ENCODE measurements at regions not wholly inside any gene's neighbourhood (a gene's known extent, or its start where the extent isn't known, plus 50 kb on each side); places are given as distances from the start of the nearest gene placed in this dataset. TPM values are rescaled to one million over a fixed set of nuclear protein-coding genes. Genes with fewer than 3 reads are reported as not detected.
"Not testable (repeated sequence)": the region's sequence is repeated elsewhere in the genome, so short reads cannot be mapped to it uniquely, and the experiment has no call there.

DNA sequence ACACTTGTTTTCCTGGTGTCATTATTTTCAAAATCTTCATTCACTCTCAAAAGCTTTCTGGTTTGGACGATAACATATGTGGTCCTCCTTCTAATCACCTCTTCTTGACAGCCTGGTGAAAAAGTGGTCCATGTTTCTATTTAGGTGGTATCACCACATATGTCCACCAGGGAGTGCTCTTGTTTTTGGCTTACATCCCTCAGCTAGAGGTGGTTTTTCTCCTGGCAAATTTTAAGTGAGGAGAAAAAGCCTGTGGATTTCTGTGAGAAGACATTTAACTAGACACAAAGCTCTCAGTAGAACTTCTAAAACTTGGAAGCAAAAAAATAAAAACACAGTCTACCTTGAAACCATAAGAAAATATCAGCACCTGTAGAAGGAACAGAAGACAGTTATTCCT is 58.0 kb upstream of the FRMPD4 start:
- no peaks in the 10 kb centered on the region for H3K4me1 ChIP-seq (ENCODE audit: control insufficient read depth, extremely low read depth, insufficient read depth, low read length)
- no peaks in the 10 kb centered on the region for H3K36me3 ChIP-seq (ENCODE audit: control insufficient read depth in 2 of 2, extremely low read depth in 1 of 2, insufficient read depth in 2 of 2, low read length in 2 of 2)
- H3K9me3 ChIP-seq (replicated peaks; ENCODE audit: control insufficient read depth, insufficient read depth, low read length) = no peaks in the 10 kb centered on the region
- no peaks in the 10 kb centered on the region for H3K27me3 ChIP-seq (ENCODE audit: control insufficient read depth in 2 of 2, insufficient read depth in 2 of 2, low read length in 2 of 2)
- H3K79me2 ChIP-seq (ENCODE audit: control insufficient read depth, insufficient read depth, low read length) = no peaks in the 10 kb centered on the region
- POLR2A ChIA-PET = no interaction called here
- no peaks in the 10 kb centered on the region for H3K9me1 ChIP-seq (replicated peaks; ENCODE audit: control insufficient read depth, extremely low read depth, insufficient read depth, low read length)
- peak; percentile 83 for FAIRE-seq
- H3K27ac ChIP-seq (ENCODE audit: insufficient read depth, low read depth, low read length) = no peak overlapping the region
- intact Hi-C loops (cut with micrococcal nuclease) = loop anchor here (1.0 to 2.0 kb wide), 4 partner anchors 367 to 690 kb away; no protein-coding TSS in a partner anchor
- H4K20me1 ChIP-seq (replicated peaks; ENCODE audit: control insufficient read depth, extremely low read depth, insufficient read depth, low read length) = no peaks in the 10 kb centered on the region
- no peak overlapping the region for H3K9ac ChIP-seq (replicated peaks; ENCODE audit: extremely low read depth, insufficient read depth, low read length)
- no TSS peak for BruUV-seq (replicated peaks)
- no peak overlapping the region for H3K4me2 ChIP-seq (ENCODE audit: insufficient read depth, low read length)
- no peak overlapping the region for H2AFZ ChIP-seq (ENCODE audit: low read depth, low read length)
- no peak overlapping the region for H3K4me3 ChIP-seq (replicated peaks in 1 of 3; ENCODE audit: insufficient read depth in 1 of 3, low read depth in 1 of 3, low read length in 3 of 3)
- CTCF ChIA-PET = interaction anchor here (0.8 to 2.2 kb wide), 8 partner anchors 136 to 691 kb away, joined by 3 to 49 read pairs (median 6); no protein-coding TSS in a partner anchor
- TF ChIP-seq EZH2 (IDR thresholded peaks at IDR 0.05; ENCODE audit: borderline replicate concordance, low read depth, low read length, severe bottlenecking) = no peak
- TF ChIP-seq, protein P1, sequence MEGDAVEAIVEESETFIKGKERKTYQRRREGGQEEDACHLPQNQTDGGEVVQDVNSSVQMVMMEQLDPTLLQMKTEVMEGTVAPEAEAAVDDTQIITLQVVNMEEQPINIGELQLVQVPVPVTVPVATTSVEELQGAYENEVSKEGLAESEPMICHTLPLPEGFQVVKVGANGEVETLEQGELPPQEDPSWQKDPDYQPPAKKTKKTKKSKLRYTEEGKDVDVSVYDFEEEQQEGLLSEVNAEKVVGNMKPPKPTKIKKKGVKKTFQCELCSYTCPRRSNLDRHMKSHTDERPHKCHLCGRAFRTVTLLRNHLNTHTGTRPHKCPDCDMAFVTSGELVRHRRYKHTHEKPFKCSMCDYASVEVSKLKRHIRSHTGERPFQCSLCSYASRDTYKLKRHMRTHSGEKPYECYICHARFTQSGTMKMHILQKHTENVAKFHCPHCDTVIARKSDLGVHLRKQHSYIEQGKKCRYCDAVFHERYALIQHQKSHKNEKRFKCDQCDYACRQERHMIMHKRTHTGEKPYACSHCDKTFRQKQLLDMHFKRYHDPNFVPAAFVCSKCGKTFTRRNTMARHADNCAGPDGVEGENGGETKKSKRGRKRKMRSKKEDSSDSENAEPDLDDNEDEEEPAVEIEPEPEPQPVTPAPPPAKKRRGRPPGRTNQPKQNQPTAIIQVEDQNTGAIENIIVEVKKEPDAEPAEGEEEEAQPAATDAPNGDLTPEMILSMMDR (IDR thresholded peaks at IDR 0.05; ENCODE audit: extremely low read depth in 1 of 2, insufficient read depth in 1 of 2, low read depth in 1 of 2, low read length in 2 of 2) = peak; percentile 31 to 45
- TF ChIP-seq JUN (IDR thresholded peaks at IDR 0.05; ENCODE audit: borderline replicate concordance, insufficient read depth, insufficient read length, low read depth) = no peak
- no peak for TF ChIP-seq POLR2AphosphoS5 (IDR thresholded peaks at IDR 0.05; ENCODE audit: insufficient read depth, low read depth, low read length)
- dilution Hi-C loops (cut with MboI; ENCODE audit: extremely low pct_ligation_motif_present, low sequenced_read_pairs) = no loop called here
- peak; percentile 42 for DNase-seq (ENCODE audit: low read depth, low spot score)

DNA sequence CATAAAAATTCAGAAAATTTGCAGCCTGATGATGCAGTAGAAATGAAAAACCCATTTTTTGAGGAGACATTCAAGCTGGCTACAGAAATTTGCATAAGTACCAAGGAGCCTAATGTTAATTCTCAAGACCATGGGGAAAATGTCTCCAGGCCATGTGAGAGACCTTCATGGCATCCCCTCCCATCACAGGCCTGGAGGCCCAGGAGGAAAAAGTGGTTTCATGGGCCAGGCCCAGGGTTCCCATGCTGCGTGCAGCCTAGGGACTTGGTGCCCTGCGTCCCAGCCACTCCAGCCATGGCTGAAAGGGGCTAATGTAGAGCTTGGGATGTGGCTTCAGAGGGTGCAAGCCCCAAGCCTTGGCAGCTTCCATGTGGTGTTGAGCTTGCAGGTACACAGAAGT is 55.3 kb upstream of the FRMPD4 start:
- H4K20me1 ChIP-seq (replicated peaks; ENCODE audit: control insufficient read depth, extremely low read depth, insufficient read depth, low read length); H3K4me2 ChIP-seq (ENCODE audit: insufficient read depth, low read length); H3K79me2 ChIP-seq (ENCODE audit: control insufficient read depth, insufficient read depth, low read length); BruUV-seq (replicated peaks); H3K9me3 ChIP-seq (replicated peaks; ENCODE audit: control insufficient read depth, insufficient read depth, low read length); POLR2A ChIA-PET; H3K27ac ChIP-seq (ENCODE audit: insufficient read depth, low read depth, low read length); H2AFZ ChIP-seq (ENCODE audit: low read depth, low read length); intact Hi-C loops (cut with micrococcal nuclease); dilution Hi-C loops (cut with MboI; ENCODE audit: extremely low pct_ligation_motif_present, low sequenced_read_pairs); FAIRE-seq; DNase-seq (ENCODE audit: low read depth, low spot score); H3K4me3 ChIP-seq (replicated peaks in 1 of 3; ENCODE audit: insufficient read depth in 1 of 3, low read depth in 1 of 3, low read length in 3 of 3); H3K4me1 ChIP-seq (ENCODE audit: control insufficient read depth, extremely low read depth, insufficient read depth, low read length); H3K9me1 ChIP-seq (replicated peaks; ENCODE audit: control insufficient read depth, extremely low read depth, insufficient read depth, low read length); H3K36me3 ChIP-seq (ENCODE audit: control insufficient read depth in 2 of 2, extremely low read depth in 1 of 2, insufficient read depth in 2 of 2, low read length in 2 of 2); H3K9ac ChIP-seq (replicated peaks; ENCODE audit: extremely low read depth, insufficient read depth, low read length); CTCF ChIA-PET; H3K27me3 ChIP-seq (ENCODE audit: control insufficient read depth in 2 of 2, insufficient read depth in 2 of 2, low read length in 2 of 2): not testable (repeated sequence)

Small RNAs in the stretch of these regions (small RNA-seq; reads per million reads assigned to genes)
- not detected for gene RF00019 (ENCODE audit: insufficient read depth, insufficient read length, low read depth, low replicate concordance)
